Duodenal mucosa (tissue), 2 donors: ENCODE measurements at regions not wholly inside any gene's neighbourhood (a gene's known extent, or its start where the extent isn't known, plus 50 kb on each side); places are given as distances from the start of the nearest gene placed in this dataset.

ENCODE experiments used
- H3K27ac ChIP-seq: one replicate; pipeline ENCODE4 v1.7.0; 2013; ENCODE audit warnings: low read depth, low read length
- H3K27me3 ChIP-seq, 2 donors: one replicate each; pipeline ENCODE4 v1.7.0; 2013; ENCODE audit warnings: low read length in 2 of 2, control low read depth in 1 of 2; ENCODE audit not compliant: insufficient read depth in 2 of 2, control insufficient read depth in 1 of 2
- H3K36me3 ChIP-seq, 2 donors: one replicate each; pipeline ENCODE4 v1.7.0; 2013; ENCODE audit warnings: low read length in 2 of 2, control low read depth in 1 of 2; ENCODE audit not compliant: insufficient read depth in 2 of 2, control insufficient read depth in 1 of 2
- H3K4me1 ChIP-seq, 2 donors: one replicate each; pipeline ENCODE4 v1.7.0; 2013; ENCODE audit warnings: low read length in 2 of 2, control low read depth in 1 of 2; ENCODE audit not compliant: insufficient read depth in 2 of 2, control insufficient read depth in 1 of 2
- H3K4me3 ChIP-seq, 2 donors: one replicate each; pipeline ENCODE4 v1.7.0; 2013; ENCODE audit warnings: low read length in 2 of 2, low read depth in 1 of 2
- H3K9ac ChIP-seq, 2 donors: one replicate each; pipeline ENCODE4 v1.7.0; 2013; ENCODE audit warnings: low read length in 2 of 2, low read depth in 1 of 2
- H3K9me3 ChIP-seq, 2 donors: one replicate each; pipeline ENCODE4 v1.7.0; 2013; ENCODE audit warnings: low read length in 2 of 2, control low read depth in 1 of 2; ENCODE audit not compliant: control insufficient read depth in 1 of 2

DNA sequence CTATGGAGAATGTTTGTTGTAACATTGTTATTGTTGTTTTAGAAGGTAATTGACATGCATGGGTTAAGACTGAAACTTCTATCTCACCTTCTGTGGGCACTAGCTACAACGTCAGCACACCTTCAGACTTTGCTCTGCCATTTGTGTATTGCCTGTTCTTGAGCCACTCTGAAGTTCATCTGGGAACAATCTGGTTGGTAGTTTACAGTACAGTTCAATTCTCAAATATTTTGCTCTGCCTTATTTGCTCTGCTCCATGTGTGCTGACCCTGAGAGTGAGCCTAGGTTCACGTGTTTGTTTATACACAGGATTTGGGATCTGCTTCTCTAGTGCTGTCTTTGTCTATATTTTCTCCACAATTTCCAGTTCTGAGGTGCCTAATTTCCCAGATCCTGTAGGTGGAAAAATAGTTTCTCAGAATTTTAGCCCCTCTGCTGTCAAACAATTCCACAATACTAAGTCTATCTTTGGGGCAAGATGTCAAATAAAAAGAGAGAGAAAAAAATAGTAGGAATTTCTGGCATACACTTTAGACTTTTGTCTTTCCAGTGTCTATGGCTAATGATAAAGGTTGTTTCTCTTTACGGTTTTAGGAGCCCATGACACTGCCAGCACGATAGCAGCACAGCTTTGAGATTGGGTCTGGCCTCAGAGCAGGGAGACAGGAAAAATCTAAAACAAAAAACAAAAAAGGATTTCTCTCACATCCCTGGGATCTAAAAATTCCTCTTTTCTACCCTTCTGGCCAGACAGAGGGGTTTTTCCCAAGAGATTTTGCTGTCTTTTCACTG is 721.4 kb downstream of the VGLL3 start:
- Histone ChIP-seq H3K36me3 (no peaks in the 10 kb centered on the region), H3K27ac (no peak overlapping the region), H3K9me3 (no peaks in the 10 kb centered on the region), H3K27me3 (no peaks in the 10 kb centered on the region), H3K9ac (no peak overlapping the region), H3K4me1 (no peaks in the 10 kb centered on the region), H3K4me3 (no peak overlapping the region)

DNA sequence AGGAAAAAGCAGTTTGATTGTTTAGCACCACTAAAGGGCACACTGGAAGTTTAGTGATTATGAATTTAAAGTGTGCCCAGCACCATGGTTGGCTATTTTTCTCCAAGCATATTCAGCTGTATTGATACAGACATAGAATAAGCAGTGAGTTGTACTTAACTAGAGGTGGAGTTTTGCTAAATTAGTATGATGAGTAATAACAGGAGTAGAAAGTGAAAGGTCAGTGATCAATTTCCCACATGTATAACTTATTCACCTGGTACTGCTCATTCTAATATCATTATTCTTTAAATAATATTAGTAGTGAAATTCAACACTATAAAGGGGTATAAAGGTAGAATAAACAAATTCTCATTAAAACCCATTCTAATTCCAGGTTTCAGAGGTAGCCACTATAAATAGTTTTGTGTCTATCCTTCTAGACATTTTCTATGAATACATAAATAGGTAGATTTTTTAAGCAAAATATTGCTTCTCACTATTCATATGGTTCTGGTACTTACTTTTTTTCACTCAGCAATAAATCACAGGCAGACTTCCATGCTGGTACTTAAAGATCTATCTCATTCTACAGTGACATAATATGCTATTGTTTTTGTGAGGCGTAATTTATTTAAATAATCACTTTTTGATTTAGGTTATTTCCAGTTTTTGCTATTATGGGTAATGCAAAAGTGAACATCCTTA is 732.9 kb downstream of the VGLL3 start:
- Histone ChIP-seq H3K27ac (no peak overlapping the region), H3K27me3 (no peaks in the 10 kb centered on the region), H3K4me3 (no peak overlapping the region), H3K36me3 (no peaks in the 10 kb centered on the region), H3K9ac (no peak overlapping the region), H3K4me1 (no peaks in the 10 kb centered on the region), H3K9me3 (peaks cover 3% of the 10 kb centered on the region in 2 donors)

DNA sequence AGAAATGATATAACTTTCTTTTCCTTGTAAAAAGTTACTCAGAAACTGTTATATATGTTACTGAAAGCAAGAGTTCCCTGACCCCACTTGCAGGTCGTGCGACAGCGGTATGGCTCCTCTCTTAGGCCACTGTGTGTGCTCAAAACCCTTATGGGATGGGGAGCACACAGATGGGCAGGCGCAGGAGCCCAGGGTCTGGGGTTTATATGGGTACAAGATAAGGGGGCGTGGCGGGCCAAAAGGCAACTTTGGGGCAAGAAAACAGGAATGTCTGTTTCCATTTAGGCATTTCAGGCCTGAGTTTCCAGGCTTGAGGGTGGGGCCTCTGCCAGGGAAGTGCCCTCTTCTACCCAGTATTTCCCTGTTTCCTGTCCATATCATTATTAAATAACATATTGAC is 736.5 kb downstream of the VGLL3 start:
- no peak overlapping the region for H3K27ac ChIP-seq
- H3K4me1 ChIP-seq = no peaks in the 10 kb centered on the region
- no peaks in the 10 kb centered on the region for H3K27me3 ChIP-seq
- no peak overlapping the region for H3K4me3 ChIP-seq
- no peaks in the 10 kb centered on the region for H3K36me3 ChIP-seq
- H3K9ac ChIP-seq = no peak overlapping the region
- peaks cover 0 to 3% of the 10 kb centered on the region in 2 donors for H3K9me3 ChIP-seq

DNA sequence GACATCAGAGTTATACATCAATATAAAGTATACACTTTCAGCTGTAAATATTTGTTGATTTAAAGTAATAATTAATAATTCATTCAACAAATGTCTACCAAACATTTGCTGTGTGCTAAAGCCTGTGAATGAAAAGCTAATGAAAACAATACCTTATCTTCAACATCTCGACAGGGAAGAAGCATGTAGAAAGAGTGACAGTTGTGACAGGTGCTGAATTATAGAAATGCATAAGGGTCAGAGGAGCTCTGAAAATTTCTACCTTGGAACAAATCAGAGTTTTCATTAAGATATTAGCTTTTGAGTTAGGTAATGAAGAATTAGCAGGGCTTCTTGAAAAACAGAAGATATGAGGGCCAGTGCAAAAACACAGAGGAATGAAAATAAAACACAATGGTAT is 739.2 kb downstream of the VGLL3 start:
- H3K27ac ChIP-seq = no peak overlapping the region
- H3K9ac ChIP-seq = no peak overlapping the region
- no peak overlapping the region for H3K4me3 ChIP-seq
- H3K4me1 ChIP-seq = no peaks in the 10 kb centered on the region
- peaks cover 0 to 5% of the 10 kb centered on the region in 2 donors for H3K9me3 ChIP-seq
- H3K27me3 ChIP-seq = no peaks in the 10 kb centered on the region
- H3K36me3 ChIP-seq = no peaks in the 10 kb centered on the region

DNA sequence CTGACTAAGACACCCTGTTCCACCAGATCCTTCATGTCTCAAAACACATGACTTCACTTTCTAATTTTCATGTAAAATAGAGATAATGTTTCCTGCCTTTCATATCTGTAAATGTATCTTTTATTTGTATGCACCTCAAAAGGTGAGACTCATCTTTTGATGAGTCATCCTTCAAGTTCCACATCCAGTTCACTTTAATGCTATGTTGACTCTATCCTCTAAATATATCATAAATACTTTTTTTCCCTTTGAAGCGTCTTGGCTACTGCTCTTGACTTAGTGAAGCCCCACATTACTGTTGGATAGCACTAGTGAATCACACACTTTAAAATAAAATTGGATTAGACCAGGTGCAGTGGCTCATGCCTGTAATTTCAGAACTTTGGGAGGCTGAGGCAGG is 741.1 kb downstream of the VGLL3 start:
- H3K27me3 ChIP-seq = no peaks in the 10 kb centered on the region
- H3K27ac ChIP-seq = no peak overlapping the region
- H3K4me1 ChIP-seq = no peaks in the 10 kb centered on the region
- H3K36me3 ChIP-seq = no peaks in the 10 kb centered on the region
- no peak overlapping the region for H3K4me3 ChIP-seq
- no peak overlapping the region for H3K9ac ChIP-seq
- peaks cover 0 to 5% of the 10 kb centered on the region in 2 donors for H3K9me3 ChIP-seq

DNA sequence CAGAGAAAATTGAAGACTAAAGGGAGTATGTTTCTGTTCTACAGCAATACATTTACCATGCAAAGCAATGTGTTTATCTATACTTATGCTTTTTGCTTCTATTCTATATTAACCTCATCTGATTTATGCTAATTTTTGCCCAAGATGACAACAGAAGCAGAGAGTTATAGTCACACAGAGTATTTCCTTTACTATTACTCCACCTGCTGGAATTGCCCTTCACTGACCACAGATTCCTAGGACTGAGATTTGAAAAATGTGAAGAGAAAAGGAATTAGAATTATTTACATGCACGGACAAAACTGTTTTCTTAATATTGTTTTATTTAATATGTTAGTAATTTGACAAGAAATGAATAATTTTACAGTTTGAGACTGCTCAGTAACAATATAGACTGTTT is 745.6 kb downstream of the VGLL3 start:
- H3K27ac ChIP-seq = no peak overlapping the region
- H3K4me3 ChIP-seq = no peak overlapping the region
- no peaks in the 10 kb centered on the region for H3K27me3 ChIP-seq
- H3K4me1 ChIP-seq = no peaks in the 10 kb centered on the region
- no peak overlapping the region for H3K9ac ChIP-seq
- peaks cover 0 to 2% of the 10 kb centered on the region in 2 donors for H3K9me3 ChIP-seq
- no peaks in the 10 kb centered on the region for H3K36me3 ChIP-seq

DNA sequence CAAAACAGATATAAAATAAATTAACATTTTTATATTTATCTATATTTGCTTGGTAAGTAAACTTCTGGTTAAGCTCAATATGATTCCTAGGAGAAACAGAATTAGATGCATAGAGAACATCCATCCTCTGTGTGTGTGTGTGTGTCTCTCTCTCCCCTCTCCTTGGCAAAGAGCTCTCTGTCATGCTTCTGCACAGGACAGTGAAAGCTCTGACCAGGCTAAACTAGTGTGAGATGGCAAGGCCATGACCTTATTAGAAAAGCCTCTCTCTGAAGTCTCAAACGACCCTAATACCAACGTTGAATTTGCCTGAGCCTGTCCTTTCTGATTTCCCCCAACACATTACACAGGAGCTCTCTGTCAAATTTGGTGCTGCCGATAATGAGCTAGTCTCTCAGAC is 746.0 kb downstream of the VGLL3 start:
- peaks cover 0 to 2% of the 10 kb centered on the region in 2 donors for H3K9me3 ChIP-seq
- H3K9ac ChIP-seq = no peak overlapping the region
- H3K4me1 ChIP-seq = no peaks in the 10 kb centered on the region
- H3K27me3 ChIP-seq = no peaks in the 10 kb centered on the region
- H3K27ac ChIP-seq = no peak overlapping the region
- no peaks in the 10 kb centered on the region for H3K36me3 ChIP-seq
- H3K4me3 ChIP-seq = no peak overlapping the region

DNA sequence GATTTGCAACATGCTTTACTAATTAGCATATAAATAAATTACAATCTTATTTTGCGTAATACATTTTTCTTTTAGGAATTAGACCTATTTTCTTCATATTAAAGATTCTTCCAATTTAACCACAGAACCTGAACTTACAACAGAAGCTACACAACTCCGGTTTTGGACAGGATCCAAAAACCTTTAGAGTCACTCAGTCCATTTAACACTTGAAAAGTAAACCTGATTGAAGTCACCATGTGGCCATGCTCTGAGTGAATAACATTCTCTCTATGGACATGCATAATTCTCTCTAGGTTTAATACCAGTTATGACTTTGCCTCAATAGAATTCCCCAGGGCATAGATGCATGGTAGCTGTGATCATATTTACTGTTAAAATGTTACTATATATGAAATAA is 751.0 kb downstream of the VGLL3 start:
- Histone ChIP-seq H3K9me3 (no peaks in the 10 kb centered on the region), H3K9ac (no peak overlapping the region), H3K27ac (no peak overlapping the region), H3K27me3 (no peaks in the 10 kb centered on the region), H3K4me1 (no peaks in the 10 kb centered on the region), H3K36me3 (no peaks in the 10 kb centered on the region), H3K4me3 (no peak overlapping the region)

DNA sequence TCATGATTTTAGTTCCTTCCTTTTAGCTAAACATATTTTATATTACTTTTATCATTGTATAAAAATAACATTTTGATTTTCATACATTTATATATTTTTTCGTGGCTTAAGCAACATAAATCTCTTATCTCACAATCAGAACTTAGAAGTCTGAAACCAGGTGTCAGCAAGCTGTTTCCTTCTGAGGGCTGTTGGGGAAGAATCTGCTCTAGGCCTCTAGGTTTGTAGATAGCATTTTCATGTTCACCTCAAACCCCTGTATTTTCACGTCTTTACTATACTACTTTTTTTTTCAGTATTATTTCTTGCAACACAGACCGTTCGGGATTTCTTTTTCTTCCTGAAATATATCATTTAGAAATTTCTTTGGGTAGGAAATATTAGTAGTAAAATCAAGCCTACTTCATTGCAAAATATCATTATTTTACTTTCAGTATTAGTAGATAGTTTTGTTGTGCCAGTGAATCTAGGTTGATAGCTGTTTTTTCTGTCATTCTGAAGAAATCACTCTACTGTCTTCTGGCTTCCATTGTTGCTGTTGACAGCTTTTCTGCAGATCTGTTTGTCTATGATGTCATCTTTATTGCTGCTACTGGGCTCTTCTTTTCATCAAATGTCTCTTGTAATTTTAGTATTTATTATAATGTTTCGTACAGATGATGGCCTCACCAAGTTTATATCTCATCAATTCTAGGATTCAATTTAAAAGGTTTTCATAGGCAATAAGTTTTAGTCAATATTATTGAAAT is 756.3 kb downstream of the VGLL3 start:
- Histone ChIP-seq H3K27ac (no peak overlapping the region), H3K27me3 (no peaks in the 10 kb centered on the region), H3K4me1 (no peaks in the 10 kb centered on the region), H3K9ac (no peak overlapping the region), H3K36me3 (no peaks in the 10 kb centered on the region), H3K9me3 (no peaks in the 10 kb centered on the region), H3K4me3 (no peak overlapping the region)

DNA sequence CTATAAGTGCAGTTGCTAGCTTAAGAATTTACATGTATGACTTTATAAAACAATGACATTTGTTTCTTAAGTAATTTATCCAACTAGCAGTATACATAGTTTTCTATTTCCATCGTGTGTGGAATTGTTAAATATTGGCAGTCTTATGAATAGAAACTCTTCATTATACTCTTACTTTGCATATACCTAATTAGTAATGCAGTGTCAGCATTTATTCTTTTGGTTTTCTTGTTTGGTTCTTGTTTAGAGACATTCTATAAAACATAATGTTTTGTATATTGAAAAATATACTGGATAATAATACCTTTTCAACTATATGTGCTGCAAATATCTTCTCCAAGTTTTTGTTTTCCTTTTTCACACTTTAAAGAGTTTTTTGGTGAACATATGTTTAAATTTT is 760.2 kb downstream of the VGLL3 start:
- Histone ChIP-seq H3K27ac (no peak overlapping the region), H3K36me3 (no peaks in the 10 kb centered on the region), H3K4me1 (no peaks in the 10 kb centered on the region), H3K9me3 (no peaks in the 10 kb centered on the region), H3K4me3 (no peak overlapping the region), H3K9ac (no peak overlapping the region), H3K27me3 (no peaks in the 10 kb centered on the region)
